ENCODE measurements at regions not wholly inside any gene's neighbourhood (a gene's known extent, or its start where the extent isn't known, plus 50 kb on each side); places are given as distances from the start of the nearest gene placed in this dataset.
"Not testable (repeated sequence)": the region's sequence is repeated elsewhere in the genome, so short reads cannot be mapped to it uniquely, and the experiment has no call there.

- no peak overlapping the region for H3K27ac ChIP-seq
- no peak overlapping the region for H3K4me3 ChIP-seq
Observed at GRCh38 chr2:133986081-133986837, 267.6 kb upstream of the MGAT5 start.

GRCh38 chr2:133986881-133987795 is 266.7 kb upstream of the MGAT5 start:
- H3K4me3 ChIP-seq: no peak overlapping the region
- no peak overlapping the region for H3K27ac ChIP-seq

GRCh38 chr2:133988316-133988891 is 265.5 kb upstream of the MGAT5 start:
- H3K4me3 ChIP-seq: no peak overlapping the region
- no peak overlapping the region for H3K27ac ChIP-seq

- H3K27ac ChIP-seq: no peak overlapping the region
- H3K4me3 ChIP-seq: no peak overlapping the region
Observed at GRCh38 chr2:133991606-133992168, 262.2 kb upstream of the MGAT5 start.

GRCh38 chr2:133992454-133992853 is 261.4 kb upstream of the MGAT5 start:
- Histone ChIP-seq H3K4me3 (no peak overlapping the region), H3K27ac (no peak overlapping the region)

GRCh38 chr2:133993160-133993559 is 260.7 kb upstream of the MGAT5 start:
- H3K4me3 ChIP-seq: no peak overlapping the region
- H3K27ac ChIP-seq: no peak overlapping the region

GRCh38 chr2:133998726-133999125 is 255.1 kb upstream of the MGAT5 start:
- not testable (repeated sequence) for H3K27ac ChIP-seq, H3K4me3 ChIP-seq

- Histone ChIP-seq H3K27ac (no peak overlapping the region), H3K4me3 (no peak overlapping the region)
Observed at GRCh38 chr2:134002391-134002790, 251.5 kb upstream of the MGAT5 start.

DNA sequence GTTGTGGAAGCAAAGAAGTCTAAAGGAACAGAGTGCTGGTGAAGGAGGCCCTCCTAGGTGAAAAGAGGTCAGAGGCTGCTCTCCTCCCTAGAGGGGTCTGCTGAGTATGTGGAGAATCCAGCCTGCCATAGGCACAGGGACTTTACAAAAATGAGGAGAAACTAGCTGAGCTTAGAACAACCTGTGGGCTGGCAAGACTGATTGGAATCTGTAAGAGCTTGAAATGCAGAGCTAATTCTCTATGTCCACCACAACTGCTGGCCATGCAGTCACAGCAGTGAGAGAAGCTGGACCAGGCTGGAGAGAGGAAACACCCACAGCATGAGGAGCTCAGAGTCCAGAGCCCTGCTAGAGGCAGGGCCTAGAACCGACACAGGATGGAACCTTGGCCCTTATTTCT is 251.0 kb upstream of the MGAT5 start:
- H3K27ac ChIP-seq: no peak overlapping the region

GRCh38 chr2:134004467-134004866 is 249.4 kb upstream of the MGAT5 start:
- Histone ChIP-seq H3K4me3 (no peak overlapping the region), H3K27ac (no peak overlapping the region)

More for the DNA sequence above, 251.0 kb upstream of the MGAT5 start:
- H3K4me3 ChIP-seq: no peak overlapping the region

- Histone ChIP-seq H3K27ac (no peak overlapping the region), H3K4me3 (no peak overlapping the region)
Observed at GRCh38 chr2:134008837-134009236, 245.0 kb upstream of the MGAT5 start.

- Histone ChIP-seq H3K27ac (no peak overlapping the region), H3K4me3 (no peak overlapping the region)
Observed at GRCh38 chr2:134009440-134009839, 244.4 kb upstream of the MGAT5 start.

GRCh38 chr2:134009906-134010305 is 244.0 kb upstream of the MGAT5 start:
- not testable (repeated sequence) for H3K27ac ChIP-seq, H3K4me3 ChIP-seq

- H3K27ac ChIP-seq: no peak overlapping the region
- H3K4me3 ChIP-seq: no peak overlapping the region
Observed at GRCh38 chr2:134011936-134012586, 241.8 kb upstream of the MGAT5 start.

DNA sequence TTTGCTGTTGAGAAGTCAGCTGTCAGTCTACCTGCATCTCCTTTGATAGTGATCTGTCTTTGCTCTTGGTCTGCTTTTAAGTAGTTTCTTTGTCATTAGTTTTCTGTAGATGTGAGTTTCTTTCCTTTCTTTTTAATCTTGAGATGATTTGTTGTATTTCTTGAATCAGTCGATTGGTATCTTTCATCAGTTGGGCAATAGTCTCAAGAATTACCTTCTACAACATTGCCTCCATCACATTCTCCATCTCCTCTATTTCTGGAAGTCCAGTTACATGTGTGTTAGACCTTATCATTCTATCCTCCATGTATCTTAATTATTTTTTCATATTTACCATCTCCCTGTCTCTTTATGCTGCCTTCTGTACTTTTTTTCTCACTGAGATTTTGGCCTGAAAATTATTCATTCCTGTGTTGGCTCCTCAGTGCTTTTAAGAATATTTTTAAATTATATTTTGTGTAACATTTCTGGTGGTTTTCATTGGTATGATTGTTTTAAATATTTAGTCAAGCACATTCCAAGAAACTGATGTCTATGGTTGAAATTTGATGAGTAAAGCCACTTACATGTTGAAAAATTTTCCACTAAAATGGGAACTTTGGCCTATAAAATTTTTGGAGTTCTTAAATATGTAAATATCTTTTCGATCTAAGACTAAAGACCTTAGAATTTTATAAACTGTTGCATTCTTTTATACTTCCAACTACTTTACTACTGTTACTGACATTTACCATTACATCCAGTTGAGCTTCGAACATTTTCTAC is 239.5 kb upstream of the MGAT5 start:
- H3K27ac ChIP-seq: no peak overlapping the region
- no peak overlapping the region for H3K4me3 ChIP-seq

GRCh38 chr2:134019871-134020270 is 234.0 kb upstream of the MGAT5 start:
- no peak overlapping the region for H3K4me3 ChIP-seq
- H3K27ac ChIP-seq: no peak overlapping the region

GRCh38 chr2:134020608-134021007 is 233.3 kb upstream of the MGAT5 start:
- no peak overlapping the region for H3K27ac ChIP-seq
- H3K4me3 ChIP-seq: no peak overlapping the region

DNA sequence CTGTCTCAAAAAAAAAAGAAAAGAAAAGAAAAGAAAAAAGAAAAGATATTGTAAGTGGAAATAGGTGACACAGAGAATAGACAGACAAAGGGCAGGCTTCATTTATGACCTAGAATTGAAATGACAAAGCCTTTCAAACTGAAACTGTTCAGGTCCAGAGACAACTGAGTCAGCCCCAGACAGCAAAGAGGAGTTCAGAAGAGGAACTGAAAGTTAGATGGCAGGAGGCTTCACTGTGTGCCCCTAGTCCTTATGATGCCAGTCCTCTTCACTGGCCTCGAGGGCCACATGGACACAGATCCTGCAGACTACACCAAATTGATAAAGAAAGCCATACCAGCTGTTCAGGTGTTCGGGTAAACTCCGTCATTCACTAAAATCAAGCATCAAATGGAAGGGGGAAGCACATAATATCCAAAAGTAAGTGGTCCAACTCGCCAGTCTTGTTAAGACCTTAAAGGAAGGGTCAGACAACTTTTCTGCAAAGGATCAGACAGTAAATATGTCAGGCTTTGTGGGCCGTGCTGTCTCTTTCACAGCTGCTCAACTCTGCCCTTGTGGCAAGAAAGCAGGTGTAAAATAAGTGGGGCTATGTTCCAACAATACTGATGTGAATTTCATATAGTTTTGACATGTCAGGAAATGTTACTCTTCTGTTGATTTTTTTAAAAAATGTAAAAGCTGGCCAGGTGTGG is 231.9 kb upstream of the MGAT5 start:
- no peak overlapping the region for H3K4me3 ChIP-seq

GRCh38 chr2:134023854-134024253 is 230.0 kb upstream of the MGAT5 start:
- Histone ChIP-seq H3K27ac (no peak overlapping the region), H3K4me3 (no peak overlapping the region)

More for the DNA sequence above, 231.9 kb upstream of the MGAT5 start:
- no peak overlapping the region for H3K27ac ChIP-seq

Data from skin epidermis (tissue), 12 donors.